Dendritic cell treated with granulocyte-macrophage colony-stimulating factor and Interleukin-4, amounts not matched to agents 40 ng/mL and 50 ng/mL, for 4 days (primary cell): ENCODE measurements at regions not wholly inside any gene's neighbourhood (a gene's known extent, or its start where the extent isn't known, plus 50 kb on each side); places are given as distances from the start of the nearest gene placed in this dataset.
"Not testable (repeated sequence)": the region's sequence is repeated elsewhere in the genome, so short reads cannot be mapped to it uniquely, and the experiment has no call there.

Source experiments
- H3K27ac Mint-ChIP-seq: one replicate; pipeline ENCODE4 v1.8.0; 2022; ENCODE audit warnings: mild to moderate bottlenecking, mixed read lengths
- H3K27me3 Mint-ChIP-seq: one replicate; pipeline ENCODE4 v1.8.0; 2022; ENCODE audit warnings: mild to moderate bottlenecking, mixed read lengths
- H3K36me3 Mint-ChIP-seq: one replicate; pipeline ENCODE4 v1.8.0; 2022; ENCODE audit warnings: low read depth, mixed read lengths
- H3K4me1 Mint-ChIP-seq: one replicate; pipeline ENCODE4 v1.8.0; 2022; ENCODE audit warnings: low read depth, mixed read lengths
- H3K4me3 Mint-ChIP-seq: one replicate; pipeline ENCODE4 v1.8.0; 2022; ENCODE audit warnings: mild to moderate bottlenecking, moderate library complexity, mixed read lengths
- H3K9me3 Mint-ChIP-seq: one replicate; pipeline ENCODE4 v1.8.0; 2022; ENCODE audit warnings: mixed read lengths
- intact Hi-C: fragments of 100-400 bp; cut with micrococcal nuclease; formaldehyde crosslinking; loops from one replicate; pipeline ENCODE4 v1.15.0; 2022

GRCh38 chr2:82959727-82960126 is 1499.4 kb downstream of the SUCLG1 start:
- Mint-ChIP-seq H3K4me1 (no peaks in the 10 kb centered on the region), H3K4me3 (no peak overlapping the region), H3K36me3 (no peaks in the 10 kb centered on the region), H3K9me3 (peaks cover 8% of the 10 kb centered on the region), H3K27ac (no peak overlapping the region), H3K27me3 (no peaks in the 10 kb centered on the region)
- intact Hi-C loops = no loop called here

GRCh38 chr2:82954868-82955267 is 1504.2 kb downstream of the SUCLG1 start:
- H3K4me3 Mint-ChIP-seq = no peak overlapping the region
- H3K9me3 Mint-ChIP-seq = peaks cover 12% of the 10 kb centered on the region
- no peaks in the 10 kb centered on the region for H3K27me3 Mint-ChIP-seq
- no peaks in the 10 kb centered on the region for H3K4me1 Mint-ChIP-seq
- no peak overlapping the region for H3K27ac Mint-ChIP-seq
- intact Hi-C loops = no loop called here
- no peaks in the 10 kb centered on the region for H3K36me3 Mint-ChIP-seq

GRCh38 chr2:82939211-82939610 is 1519.9 kb downstream of the SUCLG1 start:
- no peak overlapping the region for H3K27ac Mint-ChIP-seq
- intact Hi-C loops = no loop called here
- H3K4me1 Mint-ChIP-seq = no peaks in the 10 kb centered on the region
- H3K9me3 Mint-ChIP-seq = peaks cover 27% of the 10 kb centered on the region
- H3K4me3 Mint-ChIP-seq = no peak overlapping the region
- H3K36me3 Mint-ChIP-seq = no peaks in the 10 kb centered on the region
- no peaks in the 10 kb centered on the region for H3K27me3 Mint-ChIP-seq

- H3K36me3 Mint-ChIP-seq, H3K27me3 Mint-ChIP-seq, H3K4me1 Mint-ChIP-seq, intact Hi-C loops, H3K27ac Mint-ChIP-seq, H3K4me3 Mint-ChIP-seq: not testable (repeated sequence)
- H3K9me3 Mint-ChIP-seq = peaks cover 21% of the 10 kb centered on the region
These were observed 1520.7 kb downstream of the SUCLG1 start for GRCh38 chr2:82938321-82938845.

- Mint-ChIP-seq H3K27me3 (no peaks in the 10 kb centered on the region), H3K4me3 (no peak overlapping the region), H3K4me1 (no peaks in the 10 kb centered on the region), H3K36me3 (no peaks in the 10 kb centered on the region), H3K27ac (no peak overlapping the region), H3K9me3 (peaks cover 25% of the 10 kb centered on the region)
- intact Hi-C loops = no loop called here
These were observed 1545.5 kb downstream of the SUCLG1 start for GRCh38 chr2:82913566-82913965.

GRCh38 chr2:82896117-82896516 is 1563.0 kb downstream of the SUCLG1 start:
- no peaks in the 10 kb centered on the region for H3K4me1 Mint-ChIP-seq

GRCh38 chr2:82893190-82893589 is 1565.9 kb downstream of the SUCLG1 start:
- H3K4me1 Mint-ChIP-seq = no peaks in the 10 kb centered on the region
- no peaks in the 10 kb centered on the region for H3K27me3 Mint-ChIP-seq
- peaks cover 8% of the 10 kb centered on the region for H3K9me3 Mint-ChIP-seq
- H3K36me3 Mint-ChIP-seq = no peaks in the 10 kb centered on the region
- intact Hi-C loops = no loop called here
- no peak overlapping the region for H3K27ac Mint-ChIP-seq
- H3K4me3 Mint-ChIP-seq = no peak overlapping the region

More at GRCh38 chr2:82896117-82896516, 1563.0 kb downstream of the SUCLG1 start:
- Mint-ChIP-seq H3K4me3 (no peak overlapping the region), H3K36me3 (no peaks in the 10 kb centered on the region), H3K27ac (no peak overlapping the region), H3K27me3 (no peaks in the 10 kb centered on the region), H3K9me3 (peaks cover 8% of the 10 kb centered on the region)
- intact Hi-C loops = no loop called here

- intact Hi-C loops = no loop called here
- Mint-ChIP-seq H3K27me3 (no peaks in the 10 kb centered on the region), H3K4me1 (no peaks in the 10 kb centered on the region)
These were observed 1579.3 kb downstream of the SUCLG1 start for GRCh38 chr2:82879803-82880202.

GRCh38 chr2:82875858-82876257 is 1583.2 kb downstream of the SUCLG1 start:
- Mint-ChIP-seq H3K4me1 (no peaks in the 10 kb centered on the region), H3K27me3 (no peaks in the 10 kb centered on the region), H3K27ac (no peak overlapping the region), H3K9me3 (peaks cover 30% of the 10 kb centered on the region), H3K4me3 (no peak overlapping the region), H3K36me3 (no peaks in the 10 kb centered on the region)
- intact Hi-C loops = no loop called here

More at GRCh38 chr2:82879803-82880202, 1579.3 kb downstream of the SUCLG1 start:
- H3K36me3 Mint-ChIP-seq = no peaks in the 10 kb centered on the region
- H3K9me3 Mint-ChIP-seq = peaks cover 22% of the 10 kb centered on the region
- H3K4me3 Mint-ChIP-seq = no peak overlapping the region
- H3K27ac Mint-ChIP-seq = no peak overlapping the region

- Mint-ChIP-seq H3K4me1 (no peaks in the 10 kb centered on the region), H3K9me3 (peaks cover 14% of the 10 kb centered on the region), H3K4me3 (no peak overlapping the region), H3K36me3 (no peaks in the 10 kb centered on the region), H3K27me3 (peaks cover 2% of the 10 kb centered on the region), H3K27ac (no peak overlapping the region)
- intact Hi-C loops = no loop called here
These were observed 1601.1 kb downstream of the SUCLG1 start for GRCh38 chr2:82857967-82858366.

GRCh38 chr2:82853299-82853698 is 1605.8 kb downstream of the SUCLG1 start:
- intact Hi-C loops = no loop called here
- H3K27ac Mint-ChIP-seq = no peak overlapping the region
- no peaks in the 10 kb centered on the region for H3K36me3 Mint-ChIP-seq
- H3K4me3 Mint-ChIP-seq = no peak overlapping the region
- no peaks in the 10 kb centered on the region for H3K9me3 Mint-ChIP-seq
- peaks cover 3% of the 10 kb centered on the region for H3K27me3 Mint-ChIP-seq
- H3K4me1 Mint-ChIP-seq = no peaks in the 10 kb centered on the region

GRCh38 chr2:82852787-82853186 is 1606.3 kb downstream of the SUCLG1 start:
- Mint-ChIP-seq H3K36me3 (no peaks in the 10 kb centered on the region), H3K9me3 (no peaks in the 10 kb centered on the region), H3K4me3 (no peak overlapping the region), H3K27ac (no peak overlapping the region), H3K27me3 (peaks cover 3% of the 10 kb centered on the region), H3K4me1 (no peaks in the 10 kb centered on the region)
- intact Hi-C loops = no loop called here

GRCh38 chr2:82848285-82848684 is 1610.8 kb downstream of the SUCLG1 start:
- intact Hi-C loops = no loop called here
- H3K36me3 Mint-ChIP-seq = no peaks in the 10 kb centered on the region
- no peaks in the 10 kb centered on the region for H3K4me1 Mint-ChIP-seq
- H3K27ac Mint-ChIP-seq = no peak overlapping the region
- no peaks in the 10 kb centered on the region for H3K9me3 Mint-ChIP-seq
- H3K4me3 Mint-ChIP-seq = no peak overlapping the region
- peaks cover 3% of the 10 kb centered on the region for H3K27me3 Mint-ChIP-seq

- Mint-ChIP-seq H3K27me3 (no peaks in the 10 kb centered on the region), H3K4me1 (no peaks in the 10 kb centered on the region), H3K4me3 (no peak overlapping the region)
These were observed 1620.0 kb downstream of the SUCLG1 start for GRCh38 chr2:82839036-82839435.

GRCh38 chr2:82837588-82838304 is 1621.3 kb downstream of the SUCLG1 start:
- Mint-ChIP-seq H3K9me3 (no peaks in the 10 kb centered on the region), H3K36me3 (no peaks in the 10 kb centered on the region), H3K4me3 (no peak overlapping the region), H3K27me3 (no peaks in the 10 kb centered on the region), H3K27ac (no peak overlapping the region), H3K4me1 (no peaks in the 10 kb centered on the region)
- intact Hi-C loops = no loop called here

More at GRCh38 chr2:82839036-82839435, 1620.0 kb downstream of the SUCLG1 start:
- Mint-ChIP-seq H3K9me3 (no peaks in the 10 kb centered on the region), H3K27ac (no peak overlapping the region), H3K36me3 (no peaks in the 10 kb centered on the region)
- intact Hi-C loops = no loop called here
